ENCODE measurements at regions not wholly inside any gene's neighbourhood (a gene's known extent, or its start where the extent isn't known, plus 50 kb on each side); places are given as distances from the start of the nearest gene placed in this dataset.

DNA sequence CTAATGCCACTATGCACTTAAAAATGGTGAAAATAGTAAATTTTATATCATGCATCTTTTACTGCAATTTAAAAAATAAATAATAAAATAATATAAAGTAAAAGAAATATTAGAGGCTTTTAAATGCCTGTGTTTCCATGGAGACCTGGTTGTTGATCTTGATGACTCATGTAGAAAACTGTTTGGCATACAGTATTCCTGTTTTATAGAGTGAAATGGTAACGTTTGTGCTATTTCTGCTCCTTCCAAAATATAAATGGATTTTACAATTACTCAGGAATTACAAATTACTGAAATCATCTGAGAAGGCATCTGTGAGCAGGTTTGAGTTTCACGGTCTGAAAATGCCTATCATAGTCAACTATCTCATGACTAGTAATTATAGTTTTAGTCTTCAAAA lies 98.4 kb upstream of the USP25 start:
- TF ChIP-seq, protein P1, sequence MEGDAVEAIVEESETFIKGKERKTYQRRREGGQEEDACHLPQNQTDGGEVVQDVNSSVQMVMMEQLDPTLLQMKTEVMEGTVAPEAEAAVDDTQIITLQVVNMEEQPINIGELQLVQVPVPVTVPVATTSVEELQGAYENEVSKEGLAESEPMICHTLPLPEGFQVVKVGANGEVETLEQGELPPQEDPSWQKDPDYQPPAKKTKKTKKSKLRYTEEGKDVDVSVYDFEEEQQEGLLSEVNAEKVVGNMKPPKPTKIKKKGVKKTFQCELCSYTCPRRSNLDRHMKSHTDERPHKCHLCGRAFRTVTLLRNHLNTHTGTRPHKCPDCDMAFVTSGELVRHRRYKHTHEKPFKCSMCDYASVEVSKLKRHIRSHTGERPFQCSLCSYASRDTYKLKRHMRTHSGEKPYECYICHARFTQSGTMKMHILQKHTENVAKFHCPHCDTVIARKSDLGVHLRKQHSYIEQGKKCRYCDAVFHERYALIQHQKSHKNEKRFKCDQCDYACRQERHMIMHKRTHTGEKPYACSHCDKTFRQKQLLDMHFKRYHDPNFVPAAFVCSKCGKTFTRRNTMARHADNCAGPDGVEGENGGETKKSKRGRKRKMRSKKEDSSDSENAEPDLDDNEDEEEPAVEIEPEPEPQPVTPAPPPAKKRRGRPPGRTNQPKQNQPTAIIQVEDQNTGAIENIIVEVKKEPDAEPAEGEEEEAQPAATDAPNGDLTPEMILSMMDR (IDR thresholded peaks at IDR 0.05), result no peak
- no peak for TF ChIP-seq POLR2A (IDR thresholded peaks at IDR 0.05)

All from heart left ventricle (tissue), 13 donors.